Fibroblast of gingiva (primary cell): ENCODE measurements at regions not wholly inside any gene's neighbourhood (a gene's known extent, or its start where the extent isn't known, plus 50 kb on each side); places are given as distances from the start of the nearest gene placed in this dataset.
"Not testable (repeated sequence)": the region's sequence is repeated elsewhere in the genome, so short reads cannot be mapped to it uniquely, and the experiment has no call there.

Experiments used
- DNase-seq: peaks from one replicate; pipeline ENCODE4 v3.0.0-alpha.2; 2011; ENCODE audit warnings: low read depth

DNA sequence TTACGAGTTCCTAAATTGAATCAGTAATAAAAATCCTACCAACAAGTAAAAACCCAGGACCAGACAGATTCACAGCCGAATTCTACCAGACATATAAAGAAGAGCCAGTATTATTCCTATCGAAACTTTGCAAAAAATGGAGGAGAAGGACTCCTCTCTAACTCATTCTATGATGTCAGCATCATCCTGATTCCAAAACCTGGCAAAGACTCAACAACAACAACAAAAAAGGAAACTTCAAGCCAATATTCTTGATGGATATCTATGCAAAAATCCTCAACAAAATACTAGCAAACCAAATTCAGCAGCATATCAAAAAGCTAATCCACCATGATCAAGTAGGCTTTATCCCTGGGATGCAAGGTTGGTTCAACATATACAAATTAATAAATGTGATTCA, 84.6 kb upstream of the ADRB2 start:
- DNase-seq = not testable (repeated sequence)

DNA sequence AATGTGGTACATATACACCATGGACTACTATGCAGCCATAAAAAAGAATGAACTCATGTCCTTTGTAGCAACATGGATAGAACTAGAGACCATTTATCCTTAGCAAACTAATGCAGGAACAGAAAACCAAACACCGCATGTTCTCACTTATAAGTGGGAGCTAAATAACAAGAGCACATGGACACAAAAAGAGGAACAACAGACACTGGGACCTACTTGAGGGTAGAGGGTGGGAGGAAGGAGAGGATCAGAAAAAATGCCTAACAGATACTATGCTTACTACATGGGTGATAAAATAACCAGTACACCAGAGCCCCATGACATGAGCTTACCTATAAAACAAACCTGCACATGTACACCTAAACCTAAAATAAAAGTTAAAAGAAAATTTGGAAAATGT, 82.0 kb upstream of the ADRB2 start:
- not testable (repeated sequence) for DNase-seq

DNA sequence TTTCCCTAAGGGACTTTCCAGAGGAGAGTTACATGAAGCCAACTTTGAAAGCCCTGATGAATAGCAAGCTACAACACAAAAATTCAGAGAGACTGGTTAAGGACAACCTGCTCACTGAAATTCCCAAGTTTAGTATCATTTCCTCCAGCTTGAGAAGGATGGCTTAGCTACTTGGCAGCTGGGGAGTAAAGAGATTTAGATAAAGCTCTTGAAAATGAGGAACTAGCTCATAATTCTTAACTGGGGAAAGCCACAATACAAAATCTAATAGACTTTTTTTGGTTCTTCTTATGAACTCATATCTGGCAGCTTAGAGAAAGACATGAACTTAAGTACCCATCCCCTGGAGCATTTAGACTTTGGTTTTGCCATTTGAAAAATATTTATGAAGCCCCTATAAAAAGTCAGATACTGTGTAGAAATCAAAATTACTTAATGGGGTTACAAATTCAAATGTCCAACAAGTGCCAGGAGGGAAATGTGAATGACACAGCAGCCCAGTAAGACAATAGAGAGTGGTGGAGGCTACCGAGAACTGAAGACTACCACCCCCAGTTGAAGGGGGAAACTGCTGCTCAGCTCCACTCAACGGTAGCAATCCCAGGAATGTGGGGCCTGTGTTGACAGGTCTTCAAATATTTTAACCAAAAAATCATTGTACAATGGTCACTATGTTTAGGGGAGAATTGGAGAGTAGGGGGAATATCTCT, 79.4 kb upstream of the ADRB2 start:
- no peak for DNase-seq

GRCh38 chr5:148747536-148747906, 78.9 kb upstream of the ADRB2 start:
- DNase-seq = no peak

DNA sequence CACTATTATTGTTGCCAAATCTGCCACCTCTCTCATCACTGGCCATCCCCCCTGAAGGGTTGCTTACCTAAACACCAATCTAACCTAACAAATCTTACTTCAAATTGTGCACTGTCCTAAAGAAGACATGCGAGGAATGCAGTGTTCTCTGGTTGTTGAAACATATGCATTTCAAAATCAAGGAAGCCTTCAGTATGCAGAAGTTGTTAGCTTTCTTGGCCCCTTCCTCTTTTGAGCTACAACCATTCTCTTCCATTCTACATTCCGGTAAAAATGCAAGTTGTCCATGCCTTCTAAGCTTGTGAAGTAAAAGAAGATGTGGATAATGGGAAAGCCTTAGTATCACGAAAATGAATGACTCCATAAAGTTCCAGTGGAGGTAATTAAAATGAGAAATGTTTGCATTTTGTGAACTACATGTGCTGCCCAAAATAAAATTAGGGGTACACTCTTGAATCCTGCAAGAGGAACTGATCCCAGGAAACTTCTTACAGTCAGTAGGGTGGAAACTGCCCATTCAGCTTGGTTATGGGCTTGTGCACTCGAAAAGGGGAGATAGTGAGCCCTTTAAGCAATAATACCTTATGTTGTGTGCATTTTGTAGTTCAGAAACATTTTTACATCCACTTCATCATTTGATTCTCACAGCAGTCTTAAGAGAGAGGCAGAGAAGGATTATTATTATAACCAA, 77.6 kb upstream of the ADRB2 start:
- DNase-seq = no peak

DNA sequence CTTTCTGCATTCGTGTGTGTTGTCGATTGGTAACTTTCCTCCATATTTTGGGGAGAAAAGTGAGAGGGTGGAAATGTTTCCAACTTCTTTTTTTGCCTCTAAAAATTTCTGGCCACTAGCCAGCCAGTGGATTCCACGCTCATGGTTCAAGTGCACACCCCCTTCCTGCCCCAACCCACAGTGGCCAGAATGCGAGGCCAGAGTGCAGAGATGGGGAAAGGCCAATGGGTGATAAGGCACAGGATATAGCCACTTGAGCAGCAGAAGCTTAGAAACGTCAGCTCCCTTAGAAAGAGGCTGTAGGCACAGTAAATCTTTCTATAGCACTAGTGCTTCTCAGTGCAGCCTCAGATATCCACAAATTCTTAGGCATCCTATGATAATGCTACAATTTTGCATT, 75.8 kb upstream of the ADRB2 start:
- no peak for DNase-seq

GRCh38 chr5:148751025-148751424, 75.4 kb upstream of the ADRB2 start:
- no peak for DNase-seq

DNA sequence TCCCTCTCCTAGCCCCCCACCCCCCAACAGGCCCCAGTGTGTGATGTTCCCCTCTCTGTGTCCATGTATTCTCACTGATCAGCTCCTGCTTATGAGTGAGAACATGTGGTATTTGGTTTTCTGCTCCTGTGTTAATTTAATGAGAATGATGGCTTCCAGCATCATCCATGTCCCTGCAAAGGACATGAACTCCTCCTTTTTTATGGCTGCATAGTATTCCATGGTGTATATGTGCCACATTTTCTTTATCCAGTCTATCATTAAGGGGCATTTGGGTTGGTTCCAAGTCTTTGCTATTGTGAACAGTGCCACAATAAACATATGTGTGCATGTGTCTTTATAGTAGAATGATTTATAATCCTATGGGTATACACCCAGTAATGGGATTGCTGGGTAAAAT, 74.0 kb upstream of the ADRB2 start:
- DNase-seq = not testable (repeated sequence)

DNA sequence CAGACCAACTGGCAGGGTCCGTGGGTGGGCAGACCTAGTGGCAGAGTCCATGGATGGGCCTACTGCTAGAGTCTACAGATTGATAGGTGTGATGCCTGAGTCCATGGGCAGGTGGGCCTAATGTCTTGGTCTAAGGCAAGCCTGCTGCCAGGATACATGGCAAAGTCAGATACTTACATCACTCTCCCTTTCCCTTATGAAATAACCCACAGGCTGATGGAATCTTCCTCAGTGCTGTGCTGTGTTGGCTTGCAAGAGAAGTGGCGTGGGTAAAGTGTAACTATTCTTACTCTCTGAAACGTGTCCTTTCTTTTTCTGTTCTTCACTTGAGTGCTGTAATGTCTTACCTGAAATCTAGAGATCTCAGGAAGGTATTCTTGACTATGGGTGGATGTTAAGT, 67.3 kb upstream of the ADRB2 start:
- no peak for DNase-seq

GRCh38 chr5:148760945-148761638, 65.3 kb upstream of the ADRB2 start:
- no peak for DNase-seq

DNA sequence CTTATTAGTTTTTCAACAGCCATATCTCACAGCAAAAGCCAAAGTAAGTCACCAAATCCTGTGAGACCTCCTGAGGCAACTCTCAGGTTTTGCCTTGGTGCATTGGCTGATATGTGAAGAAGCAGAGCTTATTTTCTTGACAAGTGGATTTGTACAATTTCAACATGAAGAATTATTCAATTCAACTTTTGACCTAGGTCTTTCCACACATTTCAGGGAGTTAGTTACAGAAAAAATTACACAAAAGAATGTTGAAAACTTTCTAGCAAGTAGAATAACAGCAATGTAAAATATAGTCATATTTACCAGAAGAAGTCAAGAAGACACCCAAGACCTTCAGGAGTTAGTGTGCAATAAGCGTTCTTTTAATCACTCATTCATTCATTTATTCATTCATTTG, 62.4 kb upstream of the ADRB2 start:
- DNase-seq = no peak

DNA sequence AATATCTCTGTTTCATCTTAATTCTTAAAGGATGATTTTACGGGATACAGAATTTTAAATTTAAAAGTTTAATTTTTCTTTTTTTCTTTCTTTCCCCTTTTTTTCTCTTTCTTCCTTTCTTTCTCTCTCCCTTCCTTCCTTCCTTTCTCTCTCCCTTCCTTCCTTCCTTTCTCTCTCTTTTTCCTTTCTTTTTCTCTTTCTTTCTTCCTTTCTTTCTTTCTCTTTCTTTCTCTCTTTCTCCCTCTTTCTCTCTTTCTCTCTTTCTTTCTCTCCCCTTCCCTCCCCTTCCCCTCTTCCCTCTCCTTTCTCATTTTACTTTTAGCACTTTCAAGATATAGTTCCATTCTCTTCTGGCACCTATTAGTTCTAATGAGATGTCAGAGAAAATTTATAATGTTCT, 61.4 kb upstream of the ADRB2 start:
- DNase-seq = no peak

- no peak for DNase-seq
Measured at GRCh38 chr5:148768806-148769415, 57.5 kb upstream of the ADRB2 start.

DNA sequence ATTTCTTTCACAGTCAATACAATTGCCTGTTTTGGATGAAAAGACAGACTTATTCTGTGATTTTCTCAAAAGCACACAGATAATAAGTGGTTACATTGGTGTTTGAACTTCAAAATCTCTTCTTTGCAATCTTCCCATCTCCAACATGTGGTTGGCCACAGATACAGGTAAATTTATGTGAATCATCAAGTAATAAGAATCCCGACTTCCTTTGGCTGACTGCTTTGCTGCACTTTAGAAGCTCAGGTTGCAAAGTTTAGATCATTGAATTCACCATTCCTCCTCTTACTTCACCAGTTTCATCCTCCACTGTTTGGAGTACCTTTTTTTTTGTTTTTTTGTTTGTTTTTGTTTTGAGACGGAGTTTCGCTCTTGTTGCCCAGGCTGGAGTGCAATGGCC, 56.5 kb upstream of the ADRB2 start:
- DNase-seq = no peak

DNA sequence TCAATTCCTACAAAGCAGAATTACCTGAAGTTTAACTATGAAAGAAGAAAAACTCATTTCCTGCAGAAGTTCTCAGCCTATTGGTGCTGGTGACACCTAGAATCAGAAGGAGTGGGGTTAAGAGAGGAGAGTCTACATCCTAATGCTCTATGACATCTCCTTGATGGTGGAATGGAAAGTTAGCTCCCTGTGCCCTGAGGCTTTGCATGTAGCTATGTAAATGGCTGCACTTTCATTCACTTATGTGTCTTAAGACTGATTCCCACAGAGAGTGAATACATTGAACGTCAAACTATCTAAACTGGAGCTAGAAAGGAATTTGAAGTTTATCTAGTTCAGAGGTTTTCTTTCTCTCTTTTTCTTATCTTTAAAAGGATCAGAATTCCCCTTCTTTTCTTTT, 52.1 kb upstream of the ADRB2 start:
- DNase-seq = no peak

DNA sequence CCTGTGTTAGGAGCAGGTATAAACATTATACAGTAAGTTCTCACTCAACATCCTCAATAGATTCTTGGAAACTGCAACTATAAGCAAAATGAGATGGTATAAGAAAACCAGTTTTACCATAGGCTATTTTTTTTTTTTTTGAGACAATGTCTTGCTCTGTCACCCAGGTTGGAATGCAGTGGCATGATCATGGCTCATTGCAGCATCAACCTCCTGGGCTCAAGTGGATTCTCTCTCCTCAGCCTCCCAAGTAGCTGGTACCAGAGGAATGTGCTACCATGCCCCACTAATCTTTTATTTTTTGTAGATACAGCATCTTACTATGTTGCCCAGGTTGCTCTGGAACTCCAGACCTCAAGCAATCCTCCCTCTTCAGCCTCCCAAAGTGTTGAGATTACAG, 50.1 kb upstream of the ADRB2 start:
- no peak for DNase-seq
